DND-41 (cell line): ENCODE measurements at regions not wholly inside any gene's neighbourhood (a gene's known extent, or its start where the extent isn't known, plus 50 kb on each side); places are given as distances from the start of the nearest gene placed in this dataset.

ENCODE experiments used
- EZH2 ChIP-seq: IDR thresholded peaks from 3 replicates; pipeline ENCODE4 v1.6.1; 2012; ENCODE audit warnings: borderline replicate concordance, low read depth, mild to moderate bottlenecking, moderate library complexity, low read length, inconsistent platforms; ENCODE audit not compliant: severe bottlenecking
- TF ChIP-seq, protein P1 (sequence below): IDR thresholded peaks from 2 replicates; pipeline ENCODE4 v1.5.1; 2012; ENCODE audit warnings: borderline replicate concordance, low read length, moderate library complexity, mild to moderate bottlenecking; ENCODE audit not compliant: poor library complexity, severe bottlenecking; ENCODE audit errors: extremely low read depth

GRCh38 chr12:46629331-46630229, 196.2 kb downstream of the SLC38A4 start:
- TF ChIP-seq, protein P1, sequence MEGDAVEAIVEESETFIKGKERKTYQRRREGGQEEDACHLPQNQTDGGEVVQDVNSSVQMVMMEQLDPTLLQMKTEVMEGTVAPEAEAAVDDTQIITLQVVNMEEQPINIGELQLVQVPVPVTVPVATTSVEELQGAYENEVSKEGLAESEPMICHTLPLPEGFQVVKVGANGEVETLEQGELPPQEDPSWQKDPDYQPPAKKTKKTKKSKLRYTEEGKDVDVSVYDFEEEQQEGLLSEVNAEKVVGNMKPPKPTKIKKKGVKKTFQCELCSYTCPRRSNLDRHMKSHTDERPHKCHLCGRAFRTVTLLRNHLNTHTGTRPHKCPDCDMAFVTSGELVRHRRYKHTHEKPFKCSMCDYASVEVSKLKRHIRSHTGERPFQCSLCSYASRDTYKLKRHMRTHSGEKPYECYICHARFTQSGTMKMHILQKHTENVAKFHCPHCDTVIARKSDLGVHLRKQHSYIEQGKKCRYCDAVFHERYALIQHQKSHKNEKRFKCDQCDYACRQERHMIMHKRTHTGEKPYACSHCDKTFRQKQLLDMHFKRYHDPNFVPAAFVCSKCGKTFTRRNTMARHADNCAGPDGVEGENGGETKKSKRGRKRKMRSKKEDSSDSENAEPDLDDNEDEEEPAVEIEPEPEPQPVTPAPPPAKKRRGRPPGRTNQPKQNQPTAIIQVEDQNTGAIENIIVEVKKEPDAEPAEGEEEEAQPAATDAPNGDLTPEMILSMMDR, result no peak
- no peak for TF ChIP-seq EZH2
